ENCODE measurements at regions not wholly inside any gene's neighbourhood (a gene's known extent, or its start where the extent isn't known, plus 50 kb on each side); places are given as distances from the start of the nearest gene placed in this dataset.

DNA sequence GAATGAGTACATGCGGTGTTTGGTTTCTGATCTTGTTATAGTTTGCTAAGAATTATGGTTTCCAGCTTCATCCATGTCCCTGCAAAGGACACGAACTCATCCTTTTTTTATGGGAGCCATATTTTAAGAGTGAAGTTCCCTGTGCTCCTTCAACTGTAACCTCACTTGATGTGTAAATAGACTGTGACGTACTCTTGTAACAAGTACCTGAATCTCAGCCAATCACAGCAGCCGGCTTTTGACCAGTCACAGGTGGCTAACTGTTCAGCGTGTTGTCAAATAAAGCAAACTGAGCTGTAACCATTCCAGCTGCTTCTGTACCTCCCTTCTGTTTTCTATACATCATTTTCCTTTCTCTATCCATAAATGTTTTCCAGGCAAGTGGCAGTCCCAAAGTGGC is 774.3 kb upstream of the HS6ST1 start:
- TF ChIP-seq, protein P1, sequence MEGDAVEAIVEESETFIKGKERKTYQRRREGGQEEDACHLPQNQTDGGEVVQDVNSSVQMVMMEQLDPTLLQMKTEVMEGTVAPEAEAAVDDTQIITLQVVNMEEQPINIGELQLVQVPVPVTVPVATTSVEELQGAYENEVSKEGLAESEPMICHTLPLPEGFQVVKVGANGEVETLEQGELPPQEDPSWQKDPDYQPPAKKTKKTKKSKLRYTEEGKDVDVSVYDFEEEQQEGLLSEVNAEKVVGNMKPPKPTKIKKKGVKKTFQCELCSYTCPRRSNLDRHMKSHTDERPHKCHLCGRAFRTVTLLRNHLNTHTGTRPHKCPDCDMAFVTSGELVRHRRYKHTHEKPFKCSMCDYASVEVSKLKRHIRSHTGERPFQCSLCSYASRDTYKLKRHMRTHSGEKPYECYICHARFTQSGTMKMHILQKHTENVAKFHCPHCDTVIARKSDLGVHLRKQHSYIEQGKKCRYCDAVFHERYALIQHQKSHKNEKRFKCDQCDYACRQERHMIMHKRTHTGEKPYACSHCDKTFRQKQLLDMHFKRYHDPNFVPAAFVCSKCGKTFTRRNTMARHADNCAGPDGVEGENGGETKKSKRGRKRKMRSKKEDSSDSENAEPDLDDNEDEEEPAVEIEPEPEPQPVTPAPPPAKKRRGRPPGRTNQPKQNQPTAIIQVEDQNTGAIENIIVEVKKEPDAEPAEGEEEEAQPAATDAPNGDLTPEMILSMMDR (IDR thresholded peaks at IDR 0.05) = no peak
- no peak for TF ChIP-seq POLR2A (IDR thresholded peaks at IDR 0.05)

All from Peyer's patch (tissue), 4 donors.